GM12873 (cell line): ENCODE measurements at regions not wholly inside any gene's neighbourhood (a gene's known extent, or its start where the extent isn't known, plus 50 kb on each side); places are given as distances from the start of the nearest gene placed in this dataset.

ENCODE experiments used
- TF ChIP-seq, protein P1 (sequence below): IDR thresholded peaks from 2 replicates; pipeline ENCODE4 v1.5.1; 2012; ENCODE audit warnings: low read depth, mild to moderate bottlenecking, moderate library complexity, low read length, control low read depth; ENCODE audit not compliant: insufficient read depth; ENCODE audit errors: missing control alignments

GRCh38 chr9:16082796-16083195 lies 530.0 kb downstream of the CCDC171 start:
- TF ChIP-seq, protein P1, sequence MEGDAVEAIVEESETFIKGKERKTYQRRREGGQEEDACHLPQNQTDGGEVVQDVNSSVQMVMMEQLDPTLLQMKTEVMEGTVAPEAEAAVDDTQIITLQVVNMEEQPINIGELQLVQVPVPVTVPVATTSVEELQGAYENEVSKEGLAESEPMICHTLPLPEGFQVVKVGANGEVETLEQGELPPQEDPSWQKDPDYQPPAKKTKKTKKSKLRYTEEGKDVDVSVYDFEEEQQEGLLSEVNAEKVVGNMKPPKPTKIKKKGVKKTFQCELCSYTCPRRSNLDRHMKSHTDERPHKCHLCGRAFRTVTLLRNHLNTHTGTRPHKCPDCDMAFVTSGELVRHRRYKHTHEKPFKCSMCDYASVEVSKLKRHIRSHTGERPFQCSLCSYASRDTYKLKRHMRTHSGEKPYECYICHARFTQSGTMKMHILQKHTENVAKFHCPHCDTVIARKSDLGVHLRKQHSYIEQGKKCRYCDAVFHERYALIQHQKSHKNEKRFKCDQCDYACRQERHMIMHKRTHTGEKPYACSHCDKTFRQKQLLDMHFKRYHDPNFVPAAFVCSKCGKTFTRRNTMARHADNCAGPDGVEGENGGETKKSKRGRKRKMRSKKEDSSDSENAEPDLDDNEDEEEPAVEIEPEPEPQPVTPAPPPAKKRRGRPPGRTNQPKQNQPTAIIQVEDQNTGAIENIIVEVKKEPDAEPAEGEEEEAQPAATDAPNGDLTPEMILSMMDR = no peak

DNA sequence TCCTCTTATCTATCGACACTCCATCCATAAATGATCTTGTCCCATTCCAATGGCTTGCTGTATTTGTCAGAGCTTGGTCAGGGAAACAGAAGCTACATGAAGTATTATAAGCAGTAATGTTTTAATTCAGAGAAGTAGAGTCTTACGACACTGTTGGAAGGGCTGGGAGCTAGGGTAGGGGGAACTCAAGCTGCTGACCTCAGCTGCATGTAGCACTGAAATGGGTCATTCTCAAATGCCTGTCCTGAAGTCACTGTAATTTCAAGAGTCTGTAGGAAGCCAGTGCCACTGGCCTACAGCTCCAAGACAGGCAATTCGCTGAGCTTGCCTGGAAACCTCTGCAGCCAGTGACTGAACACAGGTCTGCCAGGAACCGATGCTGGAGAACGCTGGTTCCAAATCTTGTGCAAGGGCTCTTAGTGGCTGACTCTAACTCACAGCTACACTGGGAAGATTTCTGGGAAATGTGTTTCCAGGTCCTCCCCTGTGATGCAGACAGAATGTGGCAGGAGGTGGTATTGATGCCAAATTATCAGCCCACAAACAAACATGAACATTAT lies 532.4 kb downstream of the CCDC171 start:
- TF ChIP-seq, protein P1 = no peak

GRCh38 chr9:16090907-16091629 lies 538.2 kb downstream of the CCDC171 start:
- TF ChIP-seq, protein P1 = no peak

GRCh38 chr9:16092142-16093091 lies 539.6 kb downstream of the CCDC171 start:
- TF ChIP-seq, protein P1 = no peak

DNA sequence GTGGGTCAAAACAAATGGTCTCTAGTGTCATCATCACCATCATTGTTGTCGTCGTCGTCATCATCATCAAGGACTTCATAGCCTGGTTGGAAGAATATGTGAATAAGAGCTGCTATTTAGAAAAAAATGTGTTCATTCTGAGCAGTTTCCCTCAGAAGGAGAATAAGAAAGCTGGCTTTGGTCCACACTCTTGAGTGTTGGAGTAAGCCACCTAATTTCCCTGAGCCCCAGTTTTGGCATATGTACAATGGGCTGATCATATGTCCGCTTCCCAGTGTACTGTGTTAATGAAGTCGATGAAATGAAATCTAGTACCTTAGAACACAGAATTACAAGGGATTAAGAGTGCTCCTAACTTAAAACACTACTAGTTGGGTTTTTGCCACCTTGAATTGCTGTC lies 545.5 kb downstream of the CCDC171 start:
- TF ChIP-seq, protein P1 = no peak

- TF ChIP-seq, protein P1 = no peak
These were observed 547.1 kb downstream of the CCDC171 start for GRCh38 chr9:16099732-16100536.
